Gastrocnemius medialis (tissue), 4 donors: ENCODE measurements at regions not wholly inside any gene's neighbourhood (a gene's known extent, or its start where the extent isn't known, plus 50 kb on each side); places are given as distances from the start of the nearest gene placed in this dataset.

ENCODE experiments used
- CTCF ChIP-seq, 5 experiments: fragments of 450-650 bp in 3 of 5; fragments of 200-600 bp in 2 of 5; sonication (generic) in 2 of 5; IDR thresholded peaks in 4 of 5; conservative IDR thresholded peaks in 1 of 5; 1 replicate in 4 of 5; 2 replicates in 1 of 5; pipeline ENCODE4 v1.5.1; 2016 to 2019; ENCODE audit warnings: antibody characterized with exemption in 5 of 5, mild to moderate bottlenecking in 3 of 5, moderate library complexity in 3 of 5
- POLR2A ChIP-seq, 2 donors: fragments of 450-650 bp; IDR thresholded peaks; one replicate each; pipeline ENCODE4 v1.6.1; 2017; ENCODE audit warnings: antibody characterized with exemption in 2 of 2, mild to moderate bottlenecking in 2 of 2, moderate library complexity in 2 of 2

- TF ChIP-seq POLR2A (IDR thresholded peaks at IDR 0.05) (no peak), CTCF (IDR thresholded peaks at IDR 0.05 in 4 of 5, conservative IDR thresholded peaks at IDR 0.05 in 1 of 5) (no peak)
Observed at GRCh38 chr20:54275359-54276111, 67.6 kb downstream of the PFDN4 start.
